ENCODE measurements at regions not wholly inside any gene's neighbourhood (a gene's known extent, or its start where the extent isn't known, plus 50 kb on each side); places are given as distances from the start of the nearest gene placed in this dataset.

DNA sequence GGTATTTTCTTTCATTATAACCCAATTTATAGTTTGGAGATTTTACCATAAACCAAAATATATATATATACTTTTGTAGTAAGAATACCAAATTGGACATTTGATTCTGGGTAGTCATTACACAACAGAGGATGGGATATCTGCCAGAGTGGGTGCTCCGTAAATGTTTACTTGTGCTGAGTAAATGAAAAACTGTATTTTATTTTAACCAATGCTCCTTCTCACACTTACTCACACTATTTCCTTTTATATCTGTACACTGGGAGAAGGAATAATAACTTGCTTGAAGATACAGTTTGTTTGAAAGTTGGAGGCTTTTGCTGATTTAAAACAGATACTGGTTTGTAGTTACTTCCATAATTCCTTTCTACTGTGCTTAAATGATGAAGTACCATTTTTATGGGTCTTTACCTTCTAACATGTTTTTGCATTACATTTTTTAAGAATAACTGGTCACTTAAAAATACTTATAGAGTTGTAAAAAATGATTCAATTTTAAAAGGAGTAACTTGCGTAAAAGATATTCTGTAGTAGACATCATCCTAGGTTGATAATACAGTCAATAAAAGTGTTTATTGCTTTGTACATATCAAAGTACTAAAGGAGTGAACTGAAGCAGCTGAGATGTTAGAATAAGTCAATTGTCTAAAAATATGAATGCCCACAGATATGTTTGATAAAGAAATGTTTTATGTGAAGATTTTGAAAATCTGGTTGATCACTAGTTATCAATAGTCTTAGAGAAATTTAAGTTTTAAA, 411.7 kb downstream of the UTRN start:
- TF ChIP-seq POLR2AphosphoS5 (IDR thresholded peaks at IDR 0.05; ENCODE audit: borderline replicate concordance, low read depth, low read length) = no peak
- no peak for TF ChIP-seq FOXP2 (optimal IDR thresholded peaks at IDR 0.05; ENCODE audit: control extremely low read depth, extremely low read length, insufficient read depth)
- no peak for TF ChIP-seq EZH2 (IDR thresholded peaks at IDR 0.05)

Data from SK-N-MC (cell line).